K562 (cell line): ENCODE measurements at regions not wholly inside any gene's neighbourhood (a gene's known extent, or its start where the extent isn't known, plus 50 kb on each side); places are given as distances from the start of the nearest gene placed in this dataset.

Experiments
- ATAC-seq: fragments of 200-7000 bp; cut with Tn5 transposase; 3 replicates; pipeline ENCODE4 v1.9.1; 2020; ENCODE audit warnings: moderate library complexity
- BruUV-seq: library from RNA; stranded (reverse); fragments of 400-500 nt; replicated peaks from 2 replicates; lab custom pipeline; 2021; lab: Mats Ljungman, UMichigan
- CTCF ChIA-PET: fragments of 300-600 bp; formaldehyde crosslinking; extraction: SDS; loops from one replicate; lab custom pipeline; 2021; ENCODE audit warnings: low intra/inter-chr PET ratio; lab: Yijun Ruan, JAX
- POLR2A ChIA-PET: fragments of 300-600, 350-650 bp; sonication (Branson Sonifier 250); formaldehyde crosslinking; extraction: SDS; loops from one replicate; lab custom pipeline; 2021; ENCODE audit warnings: antibody characterized with exemption, inconsistent platforms; lab: Yijun Ruan, JAX
- DNase-seq, 4 experiments: peaks; one replicate each; pipeline versions ENCODE4 v3.0.0 to v3.0.0-alpha.2; 2011 to 2018; ENCODE audit warnings: low spot score in 3 of 4, mixed read lengths in 3 of 4; ENCODE audit errors: extremely low read depth in 1 of 4
- FAIRE-seq: peaks from 2 replicates; lab custom pipeline; 2011; peaks lifted over from hg19 to GRCh38; lab: Jason Lieb, UNC
- H2AFZ ChIP-seq: 2 replicates; pipeline ENCODE4 v1.6.0; 2011; ENCODE audit warnings: low read depth, low read length, control low read depth, inconsistent platforms
- H3K27ac ChIP-seq: fragments of 200-600 bp; 3 replicates; pipeline ENCODE4 v1.8.0; 2011; ENCODE audit warnings: low read depth, mild to moderate bottlenecking, control low read depth, inconsistent platforms, low read length, moderate library complexity, mixed read lengths; ENCODE audit errors: extremely low read depth
- H3K27me3 ChIP-seq, 2 experiments: fragments of 300-600 bp in 1 of 2; 2 replicates in 1 of 2; 3 replicates in 1 of 2; pipeline versions ENCODE4 v1.6.0 to v1.8.0; 2011; ENCODE audit warnings: inconsistent platforms in 2 of 2, low read length in 2 of 2, mild to moderate bottlenecking in 1 of 2, mixed read lengths in 1 of 2, moderate library complexity in 1 of 2; ENCODE audit not compliant: control insufficient read depth in 2 of 2, insufficient read depth in 2 of 2
- H3K36me3 ChIP-seq: fragments of 300-600 bp; 3 replicates; pipeline ENCODE4 v1.8.0; 2011; ENCODE audit warnings: mild to moderate bottlenecking, low read length, inconsistent platforms; ENCODE audit not compliant: control insufficient read depth, insufficient read depth
- H3K4me1 ChIP-seq, 2 experiments: fragments of 200-600 bp in 1 of 2; replicated peaks in 1 of 2; 2 replicates in 1 of 2; 3 replicates in 1 of 2; pipeline versions ENCODE4 v1.5.1 to v1.8.0; 2011; ENCODE audit warnings: inconsistent platforms in 2 of 2, low read length in 2 of 2, mild to moderate bottlenecking in 1 of 2, mixed read lengths in 1 of 2, moderate library complexity in 1 of 2; ENCODE audit not compliant: control insufficient read depth in 2 of 2, insufficient read depth in 2 of 2
- H3K4me2 ChIP-seq: 2 replicates; pipeline ENCODE4 v1.6.1; 2011; ENCODE audit warnings: low read length, control low read depth, inconsistent platforms, mixed read lengths; ENCODE audit not compliant: insufficient read depth
- H3K4me3 ChIP-seq: fragments of 200-600 bp; sonication (generic), shearing (Covaris generic); 2 replicates; pipeline ENCODE4 v1.5.1; 2016; ENCODE audit warnings: control low read depth, inconsistent platforms
- H3K79me2 ChIP-seq: fragments of 200-600 bp; 3 replicates; pipeline ENCODE4 v1.8.0; 2011; ENCODE audit warnings: low read length, inconsistent platforms; ENCODE audit not compliant: control insufficient read depth, insufficient read depth
- H3K9ac ChIP-seq, 2 experiments: 2 replicates each; pipeline versions ENCODE4 v1.6.0 to v1.6.1; 2011; ENCODE audit warnings: low read depth in 2 of 2, low read length in 2 of 2, control low read depth in 1 of 2, inconsistent platforms in 1 of 2, mild to moderate bottlenecking in 1 of 2, mixed read lengths in 1 of 2; ENCODE audit not compliant: insufficient read depth in 1 of 2
- H3K9me1 ChIP-seq: one replicate; pipeline ENCODE4 v1.6.0; 2011; ENCODE audit warnings: inconsistent platforms, mild to moderate bottlenecking, low read length, moderate library complexity; ENCODE audit not compliant: control insufficient read depth, insufficient read depth
- H3K9me3 ChIP-seq: replicated peaks from 2 replicates; pipeline ENCODE4 v1.5.1; 2011; ENCODE audit warnings: low read depth, low read length, inconsistent platforms; ENCODE audit not compliant: control insufficient read depth, insufficient read depth
- H4K20me1 ChIP-seq: replicated peaks from 2 replicates; pipeline ENCODE4 v1.6.1; 2011; ENCODE audit warnings: low read length, inconsistent platforms, mixed read lengths; ENCODE audit not compliant: control insufficient read depth, insufficient read depth
- BCL6 ChIP-seq: fragments of 250-450 bp; sonication (Bioruptor Pico); IDR thresholded peaks from 2 replicates; pipeline ENCODE4 v1.4.0; 2020
- KLF1 ChIP-seq: fragments of 450-650 bp; IDR thresholded peaks from 2 replicates; pipeline ENCODE4 v1.6.1; 2016; ENCODE audit warnings: missing genetic modification characterization, missing compliant biosample characterization
- LEF1 ChIP-seq: fragments of 450-650 bp; IDR thresholded peaks from 2 replicates; pipeline ENCODE4 v1.6.1; 2016; ENCODE audit warnings: mild to moderate bottlenecking
- NFIX ChIP-seq: fragments of 250-450 bp; sonication (Bioruptor Pico); IDR thresholded peaks from 2 replicates; pipeline ENCODE4 v1.4.0; 2020; ENCODE audit warnings: low read depth, mild to moderate bottlenecking, moderate library complexity
- NFXL1 ChIP-seq: fragments of 450-650 bp; formaldehyde crosslinking; IDR thresholded peaks from 2 replicates; pipeline ENCODE4 v1.4.0; 2021; ENCODE audit warnings: mild to moderate bottlenecking
- PHB2 ChIP-seq: fragments of 450-650 bp; IDR thresholded peaks from 2 replicates; pipeline ENCODE4 v1.6.1; 2017; ENCODE audit warnings: low read depth
- SIRT6 ChIP-seq: IDR thresholded peaks from one replicate; pipeline ENCODE4 v1.6.1; 2012; ENCODE audit warnings: low read depth, mild to moderate bottlenecking, control low read depth, inconsistent platforms, low read length, moderate library complexity
- STAT5A ChIP-seq: IDR thresholded peaks from 2 replicates; pipeline ENCODE4 v1.6.1; 2012; ENCODE audit warnings: low read length, inconsistent platforms, borderline replicate concordance
- U2AF2 ChIP-seq: fragments of 200-400 bp; formaldehyde crosslinking; optimal IDR thresholded peaks from 2 replicates; pipeline ENCODE3; 2017; ENCODE audit warnings: low read depth, mild to moderate bottlenecking, low read length
- XRCC5 ChIP-seq: fragments of 200-400 bp; formaldehyde crosslinking; IDR thresholded peaks from 2 replicates; pipeline ENCODE4 v1.6.1; 2017; ENCODE audit warnings: low read depth, mild to moderate bottlenecking, low read length
- ZNF644 ChIP-seq: fragments of 200-800 bp; sonication (Bioruptor generic); IDR thresholded peaks from 2 replicates; pipeline ENCODE4 v1.6.1; 2016; ENCODE audit warnings: low read depth, missing genetic modification characterization, missing compliant biosample characterization
- WGBS: fragments of 100-300 bp; shearing (Covaris generic); methylation state at CpG from one replicate; pipeline ENCODE4 v1.1.6; 2016; ENCODE audit warnings: low coverage, mixed read lengths; ENCODE audit not compliant: insufficient coverage; ENCODE audit errors: missing lambda C conversion rate; 5-methylcytosine and 5-hydroxymethylcytosine counted together
- in situ Hi-C: fragments of 300-500 bp; cut with MboI; formaldehyde crosslinking; loops from 4 replicates; pipeline ENCODE4 v1.15.0; 2018; ENCODE audit warnings: inconsistent platforms, mixed read lengths
- intact Hi-C: fragments of 100-400 bp; cut with micrococcal nuclease; formaldehyde crosslinking; loops from 2 replicates; pipeline ENCODE4 v1.14.2; 2022
- TF ChIP-seq, protein P1 (sequence below): fragments of 250-450 bp; sonication (Bioruptor Pico); IDR thresholded peaks from 2 replicates; pipeline ENCODE4 v1.4.0; 2020; ENCODE audit warnings: borderline replicate concordance
- TF ChIP-seq, protein P2 (sequence below): fragments of 450-650 bp; formaldehyde crosslinking; IDR thresholded peaks from 2 replicates; pipeline ENCODE4 v1.4.0; 2020; ENCODE audit warnings: mild to moderate bottlenecking, moderate library complexity
- TF ChIP-seq, protein P3 (sequence below): sonication (generic); formaldehyde crosslinking; IDR thresholded peaks from 2 replicates; pipeline ENCODE4 v1.8.0; 2022; ENCODE audit warnings: missing genetic modification reagents, mild to moderate bottlenecking, moderate library complexity, borderline replicate concordance
- TF ChIP-seq, protein P4 (sequence below): fragments of 450-650 bp; formaldehyde crosslinking; conservative IDR thresholded peaks from 2 replicates; pipeline ENCODE4 v1.4.0; 2022; ENCODE audit warnings: mild to moderate bottlenecking, missing genetic modification characterization
- TF ChIP-seq, protein P5 (sequence below), 2 experiments: fragments of 450-650 bp; conservative IDR thresholded peaks; 2 replicates each; pipeline ENCODE4 v1.6.1; 2017; ENCODE audit warnings: mild to moderate bottlenecking in 2 of 2, moderate library complexity in 2 of 2

DNA sequence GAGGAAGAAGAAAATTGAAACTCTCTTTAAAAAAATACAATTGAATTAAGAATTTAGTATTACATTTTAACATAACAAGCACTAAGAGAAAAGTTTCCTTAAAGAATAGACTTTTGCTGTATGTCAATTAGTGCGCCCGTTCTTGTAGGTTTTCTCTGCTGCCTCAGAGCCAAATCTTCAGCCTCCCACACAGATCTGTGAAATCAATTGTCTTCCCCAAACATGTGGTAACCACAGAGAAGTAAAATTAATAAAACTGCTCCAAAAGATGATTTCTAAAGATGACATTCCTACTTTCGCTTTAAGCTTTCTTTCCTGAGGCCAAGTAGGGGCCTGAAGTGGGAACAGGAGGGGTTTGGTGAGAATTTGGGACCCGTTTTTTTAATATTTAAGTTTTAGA is 113.2 kb upstream of the ADO start:
- H3K27me3 ChIP-seq: no peaks in the 10 kb centered on the region
- intact Hi-C loops: no loop called here

More for the DNA sequence above, 113.2 kb upstream of the ADO start:
- H3K9me1 ChIP-seq: no peaks in the 10 kb centered on the region
- FAIRE-seq: no peak
- H3K4me3 ChIP-seq: no peak overlapping the region
- ATAC-seq: no peak
- no peak overlapping the region for H3K27ac ChIP-seq
- no peaks in the 10 kb centered on the region for H3K36me3 ChIP-seq
- H2AFZ ChIP-seq: no peak overlapping the region
- H4K20me1 ChIP-seq: no peaks in the 10 kb centered on the region
- H3K9ac ChIP-seq: no peak overlapping the region
- BruUV-seq: no TSS peak
- CTCF ChIA-PET: no interaction called here
- H3K4me1 ChIP-seq: no peaks in the 10 kb centered on the region
- TF ChIP-seq BCL6 (CRISPR knock-in tag): no peak
- TF ChIP-seq, protein P1, sequence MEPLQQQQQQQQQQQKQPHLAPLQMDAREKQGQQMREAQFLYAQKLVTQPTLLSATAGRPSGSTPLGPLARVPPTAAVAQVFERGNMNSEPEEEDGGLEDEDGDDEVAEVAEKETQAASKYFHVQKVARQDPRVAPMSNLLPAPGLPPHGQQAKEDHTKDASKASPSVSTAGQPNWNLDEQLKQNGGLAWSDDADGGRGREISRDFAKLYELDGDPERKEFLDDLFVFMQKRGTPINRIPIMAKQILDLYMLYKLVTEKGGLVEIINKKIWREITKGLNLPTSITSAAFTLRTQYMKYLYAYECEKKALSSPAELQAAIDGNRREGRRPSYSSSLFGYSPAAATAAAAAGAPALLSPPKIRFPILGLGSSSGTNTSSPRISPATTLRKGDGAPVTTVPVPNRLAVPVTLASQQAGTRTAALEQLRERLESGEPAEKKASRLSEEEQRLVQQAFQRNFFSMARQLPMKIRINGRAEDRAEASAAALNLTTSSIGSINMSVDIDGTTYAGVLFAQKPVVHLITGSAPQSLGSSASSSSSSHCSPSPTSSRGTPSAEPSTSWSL (CRISPR knock-in tag): no peak
- TF ChIP-seq, protein P2, sequence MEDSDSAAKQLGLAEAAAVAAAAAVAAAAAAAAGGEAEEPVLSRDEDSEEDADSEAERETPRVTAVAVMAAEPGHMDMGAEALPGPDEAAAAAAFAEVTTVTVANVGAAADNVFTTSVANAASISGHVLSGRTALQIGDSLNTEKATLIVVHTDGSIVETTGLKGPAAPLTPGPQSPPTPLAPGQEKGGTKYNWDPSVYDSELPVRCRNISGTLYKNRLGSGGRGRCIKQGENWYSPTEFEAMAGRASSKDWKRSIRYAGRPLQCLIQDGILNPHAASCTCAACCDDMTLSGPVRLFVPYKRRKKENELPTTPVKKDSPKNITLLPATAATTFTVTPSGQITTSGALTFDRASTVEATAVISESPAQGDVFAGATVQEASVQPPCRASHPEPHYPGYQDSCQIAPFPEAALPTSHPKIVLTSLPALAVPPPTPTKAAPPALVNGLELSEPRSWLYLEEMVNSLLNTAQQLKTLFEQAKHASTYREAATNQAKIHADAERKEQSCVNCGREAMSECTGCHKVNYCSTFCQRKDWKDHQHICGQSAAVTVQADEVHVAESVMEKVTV: no peak
- no peak for TF ChIP-seq NFIX
- TF ChIP-seq NFXL1: no peak
- TF ChIP-seq ZNF644 (tag): no peak
- TF ChIP-seq XRCC5: no peak
- TF ChIP-seq, protein P3, sequence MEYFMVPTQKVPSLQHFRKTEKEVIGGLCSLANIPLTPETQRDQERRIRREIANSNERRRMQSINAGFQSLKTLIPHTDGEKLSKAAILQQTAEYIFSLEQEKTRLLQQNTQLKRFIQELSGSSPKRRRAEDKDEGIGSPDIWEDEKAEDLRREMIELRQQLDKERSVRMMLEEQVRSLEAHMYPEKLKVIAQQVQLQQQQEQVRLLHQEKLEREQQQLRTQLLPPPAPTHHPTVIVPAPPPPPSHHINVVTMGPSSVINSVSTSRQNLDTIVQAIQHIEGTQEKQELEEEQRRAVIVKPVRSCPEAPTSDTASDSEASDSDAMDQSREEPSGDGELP (CRISPR knock-in tag): no peak
- TF ChIP-seq, protein P4, sequence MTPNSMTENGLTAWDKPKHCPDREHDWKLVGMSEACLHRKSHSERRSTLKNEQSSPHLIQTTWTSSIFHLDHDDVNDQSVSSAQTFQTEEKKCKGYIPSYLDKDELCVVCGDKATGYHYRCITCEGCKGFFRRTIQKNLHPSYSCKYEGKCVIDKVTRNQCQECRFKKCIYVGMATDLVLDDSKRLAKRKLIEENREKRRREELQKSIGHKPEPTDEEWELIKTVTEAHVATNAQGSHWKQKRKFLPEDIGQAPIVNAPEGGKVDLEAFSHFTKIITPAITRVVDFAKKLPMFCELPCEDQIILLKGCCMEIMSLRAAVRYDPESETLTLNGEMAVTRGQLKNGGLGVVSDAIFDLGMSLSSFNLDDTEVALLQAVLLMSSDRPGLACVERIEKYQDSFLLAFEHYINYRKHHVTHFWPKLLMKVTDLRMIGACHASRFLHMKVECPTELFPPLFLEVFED: no peak
- TF ChIP-seq LEF1: no peak
- no peak for TF ChIP-seq KLF1 (tag)
- TF ChIP-seq U2AF2: no peak
- TF ChIP-seq STAT5A: no peak
- TF ChIP-seq, protein P5, sequence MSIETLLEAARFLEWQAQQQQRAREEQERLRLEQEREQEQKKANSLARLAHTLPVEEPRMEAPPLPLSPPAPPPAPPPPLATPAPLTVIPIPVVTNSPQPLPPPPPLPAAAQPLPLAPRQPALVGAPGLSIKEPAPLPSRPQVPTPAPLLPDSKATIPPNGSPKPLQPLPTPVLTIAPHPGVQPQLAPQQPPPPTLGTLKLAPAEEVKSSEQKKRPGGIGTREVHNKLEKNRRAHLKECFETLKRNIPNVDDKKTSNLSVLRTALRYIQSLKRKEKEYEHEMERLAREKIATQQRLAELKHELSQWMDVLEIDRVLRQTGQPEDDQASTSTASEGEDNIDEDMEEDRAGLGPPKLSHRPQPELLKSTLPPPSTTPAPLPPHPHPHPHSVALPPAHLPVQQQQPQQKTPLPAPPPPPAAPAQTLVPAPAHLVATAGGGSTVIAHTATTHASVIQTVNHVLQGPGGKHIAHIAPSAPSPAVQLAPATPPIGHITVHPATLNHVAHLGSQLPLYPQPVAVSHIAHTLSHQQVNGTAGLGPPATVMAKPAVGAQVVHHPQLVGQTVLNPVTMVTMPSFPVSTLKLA (conservative IDR thresholded peaks at IDR 0.05): no peak
- no peak for TF ChIP-seq PHB2
- TF ChIP-seq SIRT6: no peak
- H3K79me2 ChIP-seq: no peaks in the 10 kb centered on the region
- no peaks in the 10 kb centered on the region; the same call in 1 of the 2 replicates for H3K9me3 ChIP-seq
- H3K4me2 ChIP-seq: no peak overlapping the region
- POLR2A ChIA-PET: no interaction called here
- in situ Hi-C loops: no loop called here
- DNase-seq: no peak
- WGBS: 0% methylated on average over 4 of the region's 4 CpGs
